Middle frontal gyrus (tissue), 1 donor: ENCODE measurements at regions not wholly inside any gene's neighbourhood (a gene's known extent, or its start where the extent isn't known, plus 50 kb on each side); places are given as distances from the start of the nearest gene placed in this dataset.

ENCODE experiments used
- DNase-seq: peaks from one replicate; pipeline ENCODE4 v3.0.0-alpha.2; 2015; ENCODE audit warnings: low spot score; ENCODE audit errors: extremely low spot score

- no peak for DNase-seq
These were observed 192.3 kb upstream of the GDNF start for GRCh38 chr5:38032149-38032548.

GRCh38 chr5:38031304-38031703 lies 191.5 kb upstream of the GDNF start:
- DNase-seq = no peak

DNA sequence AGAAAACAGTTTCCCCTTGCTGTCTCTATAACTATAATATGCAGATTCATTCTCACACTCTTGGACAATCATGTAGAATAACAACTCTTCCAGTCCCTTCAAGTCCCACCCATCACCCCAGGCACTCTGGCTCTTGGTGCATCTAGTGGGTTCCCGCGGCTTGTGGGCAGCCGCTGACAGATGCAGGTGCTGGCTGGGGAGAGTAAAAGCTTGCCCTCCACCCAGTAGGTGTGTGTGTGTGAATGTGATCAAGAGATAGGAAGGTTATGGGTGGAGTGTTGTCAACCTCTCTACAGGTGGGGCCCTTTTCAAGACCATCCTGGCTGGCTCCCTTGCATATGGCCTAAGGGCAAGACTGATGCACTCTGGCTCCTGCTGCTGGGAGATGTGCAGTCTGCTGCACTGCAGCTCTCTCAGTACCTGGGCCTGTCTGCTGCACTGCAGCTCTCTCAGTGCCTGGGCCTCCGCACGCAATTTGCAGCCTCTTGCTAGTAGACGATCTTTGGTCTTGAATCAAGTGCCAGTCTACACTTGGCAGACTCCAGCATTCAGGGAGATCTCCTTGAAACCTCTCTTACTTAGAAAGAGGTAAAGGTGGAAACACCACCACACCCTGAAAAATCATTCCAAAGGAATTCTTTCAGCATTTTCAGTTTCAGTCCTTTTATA lies 189.7 kb upstream of the GDNF start:
- DNase-seq = no peak

DNA sequence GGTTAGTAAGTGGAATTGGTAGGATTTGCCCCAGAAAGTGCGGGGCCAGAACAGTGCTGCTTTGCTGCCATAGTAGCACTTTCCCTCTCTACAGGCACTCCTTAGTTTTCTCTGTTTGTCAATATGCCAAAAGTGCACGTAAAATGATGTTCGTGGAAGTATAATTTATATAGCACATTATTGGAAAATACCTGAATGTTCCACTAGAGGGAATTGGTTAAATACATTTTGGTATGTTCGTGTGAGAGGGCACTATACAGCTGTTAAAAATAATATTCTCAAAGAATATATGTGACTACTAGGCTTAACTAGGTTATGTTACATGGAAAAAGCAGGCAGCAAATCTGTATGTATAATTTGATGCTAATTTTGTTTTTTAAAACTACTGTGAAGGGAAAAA lies 184.0 kb upstream of the GDNF start:
- no peak for DNase-seq

GRCh38 chr5:38023371-38023770 lies 183.5 kb upstream of the GDNF start:
- DNase-seq = no peak

GRCh38 chr5:38022631-38023030 lies 182.8 kb upstream of the GDNF start:
- DNase-seq = no peak

GRCh38 chr5:38018016-38018415 lies 178.2 kb upstream of the GDNF start:
- DNase-seq = no peak

GRCh38 chr5:38013107-38013506 lies 173.3 kb upstream of the GDNF start:
- no peak for DNase-seq

- no peak for DNase-seq
These were observed 171.9 kb upstream of the GDNF start for GRCh38 chr5:38011668-38012188.

DNA sequence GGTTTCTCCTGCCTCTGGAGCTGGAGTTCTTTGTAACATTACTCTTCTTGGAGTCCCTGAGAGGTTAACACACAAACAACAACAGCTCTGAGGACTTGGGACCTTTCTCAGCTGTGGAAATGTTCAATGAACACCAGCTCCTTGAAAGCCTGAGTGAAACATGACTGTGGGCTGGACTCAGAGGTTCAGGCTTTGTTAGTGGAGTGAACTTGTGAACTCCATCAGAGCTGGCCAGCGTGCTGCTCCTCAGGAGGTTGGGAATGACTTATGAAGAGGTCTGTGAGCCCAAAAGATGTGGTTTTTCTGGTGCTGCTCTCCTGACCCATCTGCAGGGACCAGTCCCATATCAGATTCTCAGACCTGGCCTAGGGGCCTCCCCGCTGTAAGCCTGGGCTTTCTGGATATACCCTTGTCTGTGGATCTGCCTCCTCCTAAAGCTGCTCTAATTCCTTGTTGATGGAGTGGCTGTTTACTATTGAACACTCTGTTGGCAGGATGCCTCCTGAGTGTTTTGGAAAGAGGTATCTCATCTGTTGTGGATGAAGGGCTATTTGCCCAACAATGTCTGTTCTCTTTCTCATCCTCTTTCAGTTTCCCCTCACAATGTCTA lies 170.0 kb upstream of the GDNF start:
- DNase-seq = no peak

GRCh38 chr5:38008198-38008597 lies 168.4 kb upstream of the GDNF start:
- DNase-seq = no peak

- DNase-seq = no peak
These were observed 159.8 kb upstream of the GDNF start for GRCh38 chr5:37999593-37999992.

GRCh38 chr5:37996918-37997317 lies 157.1 kb upstream of the GDNF start:
- no peak for DNase-seq

DNA sequence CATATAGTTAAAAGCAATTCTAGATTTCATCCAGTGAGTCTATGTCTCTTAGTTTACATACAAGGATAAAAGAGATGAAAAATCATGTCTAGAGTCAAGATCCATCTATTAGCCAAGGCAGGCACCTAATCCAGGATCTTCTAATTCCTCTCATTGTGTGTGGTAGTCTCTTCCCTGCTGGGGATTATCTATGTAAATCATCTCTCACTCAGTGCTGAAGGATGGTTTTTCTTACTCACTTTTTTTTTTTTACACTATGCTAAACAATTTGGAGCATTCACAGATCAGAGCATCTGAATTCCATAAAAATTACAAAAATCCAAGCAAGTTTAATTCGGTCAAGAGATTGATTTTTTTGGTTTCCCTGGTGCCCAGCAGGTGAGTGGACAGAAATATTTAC lies 154.9 kb upstream of the GDNF start:
- no peak for DNase-seq

DNA sequence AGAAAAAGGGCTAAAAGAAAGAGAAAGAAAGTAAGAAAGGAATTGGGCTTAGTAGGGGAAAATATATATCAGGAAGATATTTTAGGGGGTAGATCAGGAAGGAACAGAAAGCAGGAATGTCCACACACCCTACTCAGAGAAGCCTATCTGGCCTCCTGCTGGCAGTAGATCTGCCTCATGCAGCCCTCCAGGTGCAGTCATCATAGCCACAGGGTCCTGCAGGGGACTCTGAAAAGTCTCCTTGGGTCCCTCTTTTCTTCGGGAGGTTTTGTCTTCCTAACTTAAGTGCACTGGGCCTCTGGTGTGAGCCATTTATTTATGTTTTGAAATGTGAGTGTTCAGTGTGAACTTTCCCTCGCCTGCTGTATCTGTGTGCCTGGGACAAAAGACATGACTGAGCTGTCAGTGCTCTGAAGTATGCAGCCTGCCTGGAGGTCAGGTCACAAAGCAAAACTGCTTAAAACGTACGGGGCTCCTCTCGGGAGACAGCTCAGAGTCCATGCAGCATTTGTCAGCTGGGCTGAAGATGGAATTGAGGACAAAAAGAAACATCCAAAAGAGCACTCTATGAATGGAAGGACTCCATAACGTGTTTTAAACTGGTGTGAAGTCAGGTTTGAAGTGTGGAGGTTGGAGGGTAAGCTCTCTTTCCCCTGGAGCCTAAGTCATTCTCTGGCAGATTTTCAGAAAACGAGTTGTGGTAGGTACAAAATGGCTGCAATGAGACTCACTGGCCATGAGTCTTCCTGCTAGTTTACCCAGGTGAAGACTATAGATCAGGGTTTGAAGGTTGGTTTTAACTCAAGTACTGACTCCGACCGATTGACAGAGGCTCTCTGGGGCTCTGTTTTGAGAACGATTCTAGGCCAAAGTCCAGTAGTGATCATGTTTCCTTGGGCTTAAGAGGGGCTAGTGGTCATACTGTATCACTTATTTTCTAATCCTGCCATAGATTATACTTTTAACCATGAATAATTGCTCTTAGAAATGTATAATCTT lies 151.8 kb upstream of the GDNF start:
- no peak for DNase-seq

- no peak for DNase-seq
These were observed 150.0 kb upstream of the GDNF start for GRCh38 chr5:37989884-37990283.

DNA sequence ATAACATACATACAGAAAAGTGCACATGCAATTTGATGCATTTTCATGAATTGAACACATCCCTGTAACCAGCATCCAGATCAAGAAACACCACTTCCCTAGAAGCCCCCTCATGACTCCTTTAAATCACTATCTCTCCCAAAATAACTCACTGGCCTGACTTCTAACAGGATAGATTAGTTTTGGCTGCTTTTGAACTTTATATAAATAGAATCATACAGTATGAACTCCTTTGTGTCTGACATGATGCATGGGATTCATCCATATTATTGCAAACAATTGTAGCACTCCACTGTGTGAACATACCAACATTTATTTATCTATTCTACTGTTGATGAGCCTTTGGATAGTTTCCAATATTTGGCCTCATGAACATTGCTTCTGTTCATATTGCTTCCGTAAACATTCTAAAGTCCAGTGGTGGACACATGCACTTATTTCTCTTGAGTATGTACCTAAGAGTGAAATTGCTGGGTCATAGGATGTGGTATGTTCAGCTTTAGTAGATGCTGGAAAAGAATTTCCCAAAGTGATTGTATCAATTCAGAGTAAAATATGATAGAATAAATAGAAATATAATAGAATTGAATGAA lies 148.7 kb upstream of the GDNF start:
- no peak for DNase-seq

DNA sequence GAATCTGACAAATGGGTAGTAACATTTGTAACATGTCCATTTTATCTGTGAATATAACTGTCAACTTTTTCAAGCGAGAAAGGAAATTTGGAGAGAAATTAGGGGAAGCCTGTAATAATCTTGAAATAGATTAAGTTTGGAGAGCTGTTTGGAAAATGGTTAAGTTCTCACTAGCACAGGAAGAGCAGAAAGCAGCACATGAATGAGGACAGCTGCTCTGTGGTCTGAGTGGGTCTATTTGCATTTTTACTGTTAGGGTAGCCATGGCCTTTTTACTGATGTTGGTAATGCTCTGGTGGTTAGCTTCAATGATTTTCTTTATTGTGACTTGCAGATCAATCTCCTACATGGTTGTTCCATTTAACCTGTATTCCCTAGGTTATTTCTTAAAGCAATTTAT lies 144.5 kb upstream of the GDNF start:
- no peak for DNase-seq

DNA sequence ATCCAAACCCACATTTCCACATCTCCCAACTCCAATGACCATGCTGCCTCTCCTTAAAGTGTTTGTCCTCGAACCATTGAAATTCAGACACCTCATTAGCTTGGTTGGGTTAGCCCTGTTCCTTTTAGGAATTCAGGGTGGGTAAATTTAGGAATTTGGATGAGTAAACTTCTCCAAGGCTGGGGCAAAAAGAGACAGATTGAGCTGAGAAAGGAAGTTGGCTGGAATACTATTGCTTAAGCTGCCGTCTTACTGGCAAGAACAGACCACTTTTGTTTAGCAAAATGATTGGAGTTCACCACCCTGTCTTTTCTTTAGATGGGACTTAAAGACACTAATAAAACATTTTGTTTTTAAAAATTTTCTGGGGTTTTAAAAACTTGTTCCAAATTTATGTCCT lies 143.6 kb upstream of the GDNF start:
- no peak for DNase-seq

- DNase-seq = no peak
These were observed 139.7 kb upstream of the GDNF start for GRCh38 chr5:37979559-37979958.

DNA sequence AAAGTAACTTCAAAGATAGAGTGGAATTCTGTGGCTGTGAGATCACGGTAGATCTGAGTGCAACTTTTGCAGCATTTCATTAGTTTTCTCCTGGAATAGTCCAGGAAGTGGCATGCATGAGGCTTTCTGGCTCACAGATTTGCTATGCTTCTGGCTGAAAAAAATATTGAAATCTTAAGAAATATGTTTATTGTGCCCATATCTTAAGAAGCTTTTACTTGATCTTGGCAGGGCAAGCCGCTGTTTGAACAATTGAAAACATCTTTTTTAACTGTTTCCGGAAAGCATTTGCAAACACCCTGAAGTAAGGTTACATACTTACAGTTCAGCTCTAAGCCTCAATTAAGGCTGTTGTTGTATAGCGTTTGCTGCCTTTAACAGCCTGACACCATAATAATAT lies 135.7 kb upstream of the GDNF start:
- DNase-seq = no peak
